HCT116 (cell line): ENCODE measurements at regions not wholly inside any gene's neighbourhood (a gene's known extent, or its start where the extent isn't known, plus 50 kb on each side); places are given as distances from the start of the nearest gene placed in this dataset.
A peak's percentile ranks its signal among the peaks of the same experiment; 100 is the strongest.

ENCODE experiments used
- ATAC-seq: fragments of 200-7000 bp; cut with Tn5 transposase; 2 replicates; pipeline ENCODE4 v1.9.1; 2020; ENCODE audit warnings: mild to moderate bottlenecking, moderate library complexity
- BruUV-seq: library from RNA; stranded (reverse); fragments of 400-500 nt; replicated peaks from 2 replicates; lab custom pipeline; 2021; lab: Mats Ljungman, UMichigan
- CTCF ChIA-PET: fragments of 300-600 bp; sonication (Branson Sonifier 250); formaldehyde crosslinking; loops from one replicate; lab custom pipeline; 2021; ENCODE audit warnings: antibody characterized with exemption; lab: Charles Lee
- POLR2A ChIA-PET: fragments of 300-600, 350-600 bp; sonication (Branson Sonifier 250); formaldehyde crosslinking; loops from one replicate; lab custom pipeline; 2021; ENCODE audit warnings: antibody characterized with exemption; lab: Charles Lee
- RAD21 ChIA-PET, 2 experiments: fragments of 300-600 bp; sonication (Branson Sonifier 250); formaldehyde crosslinking; loops; one replicate each; lab custom pipeline; 2023; ENCODE audit warnings: low total read pairs in 2 of 2; ENCODE audit not compliant: uncharacterized antibody in 2 of 2, unreplicated experiment in 2 of 2, low non-redundant PET in 1 of 2; lab: Charles Lee
- DNase-seq: peaks from one replicate; pipeline ENCODE4 v3.0.0-alpha.2; 2010; ENCODE audit warnings: low read depth, low spot score
- H2AFZ ChIP-seq: fragments of 200-600 bp; shearing (Covaris generic), sonication (generic); 2 replicates; pipeline ENCODE4 v1.6.1; 2017; ENCODE audit warnings: low read depth, mixed run types, mixed read lengths, antibody characterized with exemption, low read length; ENCODE audit not compliant: poor library complexity, severe bottlenecking
- H3K27ac ChIP-seq: 2 replicates; pipeline ENCODE4 v1.5.1; 2012; ENCODE audit warnings: low read depth, low read length
- H3K27me3 ChIP-seq: fragments of 200-600 bp; sonication (generic); 2 replicates; pipeline ENCODE4 v1.6.1; 2016; ENCODE audit warnings: mixed run types, low read length, mixed read lengths; ENCODE audit not compliant: insufficient read depth
- H3K36me3 ChIP-seq, 2 experiments: fragments of 200-500 bp in 1 of 2; fragments of 200-600 bp in 1 of 2; sonication (Bioruptor generic) in 1 of 2; sonication (generic) in 1 of 2; 2 replicates each; pipeline versions ENCODE4 v1.5.1 to v1.6.1; 2014 to 2016; ENCODE audit warnings: low read length in 2 of 2, inconsistent platforms in 1 of 2, mixed read lengths in 1 of 2, mixed run types in 1 of 2; ENCODE audit not compliant: insufficient read depth in 2 of 2, control insufficient read depth in 1 of 2
- H3K4me1 ChIP-seq, 2 experiments: fragments of 200-600 bp in 1 of 2; sonication (generic) in 1 of 2; 2 replicates each; pipeline versions ENCODE4 v1.5.1 to v1.6.1; 2012 to 2017; ENCODE audit warnings: low read length in 2 of 2, inconsistent platforms in 1 of 2, mild to moderate bottlenecking in 1 of 2, mixed read lengths in 1 of 2, mixed run types in 1 of 2, moderate library complexity in 1 of 2; ENCODE audit not compliant: insufficient read depth in 2 of 2, control insufficient read depth in 1 of 2
- H3K4me2 ChIP-seq: fragments of 200-600 bp; sonication (generic); 2 replicates; pipeline ENCODE4 v1.6.1; 2017; ENCODE audit warnings: mixed run types, low read length, mixed read lengths
- H3K4me3 ChIP-seq, 2 experiments: fragments of 200-600 bp in 1 of 2; sonication (generic) in 1 of 2; replicated peaks in 1 of 2; 2 replicates each; pipeline ENCODE4 v1.5.1; 2011 to 2016; ENCODE audit warnings: low read length in 2 of 2, control low read depth in 1 of 2, low read depth in 1 of 2, mild to moderate bottlenecking in 1 of 2, mixed read lengths in 1 of 2, mixed run types in 1 of 2
- H3K79me2 ChIP-seq: fragments of 200-600 bp; sonication (generic); 2 replicates; pipeline ENCODE4 v1.6.1; 2017; ENCODE audit warnings: mild to moderate bottlenecking, mixed run types, low read length, moderate library complexity, mixed read lengths; ENCODE audit not compliant: insufficient read depth
- H3K9ac ChIP-seq: fragments of 200-600 bp; sonication (generic); 2 replicates; pipeline ENCODE4 v1.6.1; 2016; ENCODE audit warnings: low read length, mixed read lengths
- H3K9me2 ChIP-seq: fragments of 200-600 bp; sonication (generic), shearing (Covaris generic); 2 replicates; pipeline ENCODE4 v1.6.1; 2017; ENCODE audit warnings: mixed run types, mild to moderate bottlenecking, moderate library complexity; ENCODE audit not compliant: insufficient read depth
- H3K9me3 ChIP-seq, 2 experiments: fragments of 200-500 bp in 1 of 2; fragments of 200-600 bp in 1 of 2; sonication (Bioruptor generic) in 1 of 2; sonication (generic) in 1 of 2; 2 replicates each; pipeline ENCODE4 v1.6.1; 2014 to 2017; ENCODE audit warnings: low read length in 2 of 2, mixed read lengths in 2 of 2, inconsistent platforms in 1 of 2, low read depth in 1 of 2, mild to moderate bottlenecking in 1 of 2, mixed run types in 1 of 2, moderate library complexity in 1 of 2; ENCODE audit not compliant: control insufficient read depth in 1 of 2, insufficient read depth in 1 of 2
- H4K20me1 ChIP-seq: fragments of 200-600 bp; sonication (generic), shearing (Covaris generic); 2 replicates; pipeline ENCODE4 v1.6.1; 2017; ENCODE audit warnings: mixed run types, mild to moderate bottlenecking, moderate library complexity; ENCODE audit not compliant: insufficient read depth
- ATF3 ChIP-seq: IDR thresholded peaks from 2 replicates; pipeline ENCODE4 v1.6.1; 2012
- CBX3 ChIP-seq: IDR thresholded peaks from 2 replicates; pipeline ENCODE4 v1.6.1; 2012; ENCODE audit warnings: low read depth
- EGR1 ChIP-seq: IDR thresholded peaks from 2 replicates; pipeline ENCODE4 v1.6.1; 2012; ENCODE audit warnings: low read depth
- FOSL1 ChIP-seq: IDR thresholded peaks from 2 replicates; pipeline ENCODE4 v1.6.1; 2012; ENCODE audit warnings: low read depth
- POLR2A ChIP-seq: IDR thresholded peaks from 2 replicates; pipeline ENCODE4 v1.7.0; 2011; ENCODE audit warnings: borderline replicate concordance; ENCODE audit not compliant: insufficient read depth, insufficient read length; ENCODE audit errors: extremely low read depth
- POLR2AphosphoS5 ChIP-seq: IDR thresholded peaks from 2 replicates; pipeline ENCODE4 v1.6.1; 2011; ENCODE audit warnings: mild to moderate bottlenecking, low read depth, low read length, moderate library complexity
- RAD21 ChIP-seq: IDR thresholded peaks from 2 replicates; pipeline ENCODE4 v1.6.1; 2012; ENCODE audit warnings: low read depth, mild to moderate bottlenecking
- SIN3A ChIP-seq: IDR thresholded peaks from 2 replicates; pipeline ENCODE4 v1.6.1; 2012; ENCODE audit warnings: low read depth
- SP1 ChIP-seq: IDR thresholded peaks from 2 replicates; pipeline ENCODE4 v1.6.1; 2012; ENCODE audit warnings: low read depth
- SRF ChIP-seq: IDR thresholded peaks from 2 replicates; pipeline ENCODE4 v1.6.1; 2012; ENCODE audit warnings: low read depth
- YY1 ChIP-seq: IDR thresholded peaks from 2 replicates; pipeline ENCODE4 v1.6.1; 2011; ENCODE audit warnings: low read length, low read depth, moderate library complexity, mild to moderate bottlenecking; ENCODE audit not compliant: insufficient replicate concordance; ENCODE audit errors: extremely low read depth
- ZFX ChIP-seq: fragments of 450-650 bp; IDR thresholded peaks from 2 replicates; pipeline ENCODE4 v1.6.1; 2017
- ZNF274 ChIP-seq: fragments of 200-500 bp; sonication (Bioruptor generic); IDR thresholded peaks from 2 replicates; pipeline ENCODE4 v1.6.1; 2014; ENCODE audit warnings: mild to moderate bottlenecking, low read depth, low read length, inconsistent platforms
- intact Hi-C: fragments of 100-400 bp; cut with micrococcal nuclease; formaldehyde crosslinking; loops from 2 replicates; pipeline ENCODE4 v1.10.0; 2022
- TF ChIP-seq, protein P1 (sequence below), 3 experiments: fragments of 200-600 bp in 1 of 3; sonication (generic) in 1 of 3; IDR thresholded peaks in 2 of 3; conservative IDR thresholded peaks in 1 of 3; 2 replicates each; pipeline ENCODE4 v1.5.1; 2012 to 2017; ENCODE audit warnings: low read depth in 2 of 3, low read length in 2 of 3, antibody characterized with exemption in 1 of 3, borderline replicate concordance in 1 of 3, control low read depth in 1 of 3, mild to moderate bottlenecking in 1 of 3, mixed read lengths in 1 of 3, mixed run types in 1 of 3, moderate library complexity in 1 of 3; ENCODE audit not compliant: insufficient read depth in 1 of 3
- TF ChIP-seq, protein P2 (sequence below): IDR thresholded peaks from 2 replicates; pipeline ENCODE4 v1.6.1; 2012; ENCODE audit warnings: low read depth

DNA sequence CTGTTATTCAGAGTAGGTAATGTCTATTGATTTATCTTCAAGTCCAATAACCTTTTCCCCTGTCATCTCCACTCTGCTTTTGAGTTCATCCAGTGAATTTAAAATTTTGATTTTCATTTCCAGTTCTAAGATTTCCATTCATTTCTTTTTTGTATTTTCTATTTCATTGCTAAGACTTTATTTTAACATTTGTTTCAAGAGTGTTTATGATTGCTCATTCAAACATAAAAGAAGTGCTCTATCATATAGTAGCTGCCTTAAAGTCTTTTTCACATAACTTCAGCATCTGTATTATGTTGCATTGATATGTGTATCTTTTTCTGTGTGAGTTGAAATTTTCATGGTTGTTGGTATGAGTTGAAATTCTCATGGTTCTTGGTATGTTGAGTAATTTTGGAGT, 341.6 kb downstream of the SOX4 start (continued):
- TF ChIP-seq, protein P1, sequence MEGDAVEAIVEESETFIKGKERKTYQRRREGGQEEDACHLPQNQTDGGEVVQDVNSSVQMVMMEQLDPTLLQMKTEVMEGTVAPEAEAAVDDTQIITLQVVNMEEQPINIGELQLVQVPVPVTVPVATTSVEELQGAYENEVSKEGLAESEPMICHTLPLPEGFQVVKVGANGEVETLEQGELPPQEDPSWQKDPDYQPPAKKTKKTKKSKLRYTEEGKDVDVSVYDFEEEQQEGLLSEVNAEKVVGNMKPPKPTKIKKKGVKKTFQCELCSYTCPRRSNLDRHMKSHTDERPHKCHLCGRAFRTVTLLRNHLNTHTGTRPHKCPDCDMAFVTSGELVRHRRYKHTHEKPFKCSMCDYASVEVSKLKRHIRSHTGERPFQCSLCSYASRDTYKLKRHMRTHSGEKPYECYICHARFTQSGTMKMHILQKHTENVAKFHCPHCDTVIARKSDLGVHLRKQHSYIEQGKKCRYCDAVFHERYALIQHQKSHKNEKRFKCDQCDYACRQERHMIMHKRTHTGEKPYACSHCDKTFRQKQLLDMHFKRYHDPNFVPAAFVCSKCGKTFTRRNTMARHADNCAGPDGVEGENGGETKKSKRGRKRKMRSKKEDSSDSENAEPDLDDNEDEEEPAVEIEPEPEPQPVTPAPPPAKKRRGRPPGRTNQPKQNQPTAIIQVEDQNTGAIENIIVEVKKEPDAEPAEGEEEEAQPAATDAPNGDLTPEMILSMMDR (IDR thresholded peaks at IDR 0.05 in 2 of 3, conservative IDR thresholded peaks at IDR 0.05 in 1 of 3; ENCODE audit: borderline replicate concordance in 1 of 3, insufficient read depth in 1 of 3, low read depth in 2 of 3, low read length in 2 of 3) = no peak
- TF ChIP-seq EGR1 (no peak), ZNF274 (no peak), CBX3 (no peak)
- TF ChIP-seq, protein P2, sequence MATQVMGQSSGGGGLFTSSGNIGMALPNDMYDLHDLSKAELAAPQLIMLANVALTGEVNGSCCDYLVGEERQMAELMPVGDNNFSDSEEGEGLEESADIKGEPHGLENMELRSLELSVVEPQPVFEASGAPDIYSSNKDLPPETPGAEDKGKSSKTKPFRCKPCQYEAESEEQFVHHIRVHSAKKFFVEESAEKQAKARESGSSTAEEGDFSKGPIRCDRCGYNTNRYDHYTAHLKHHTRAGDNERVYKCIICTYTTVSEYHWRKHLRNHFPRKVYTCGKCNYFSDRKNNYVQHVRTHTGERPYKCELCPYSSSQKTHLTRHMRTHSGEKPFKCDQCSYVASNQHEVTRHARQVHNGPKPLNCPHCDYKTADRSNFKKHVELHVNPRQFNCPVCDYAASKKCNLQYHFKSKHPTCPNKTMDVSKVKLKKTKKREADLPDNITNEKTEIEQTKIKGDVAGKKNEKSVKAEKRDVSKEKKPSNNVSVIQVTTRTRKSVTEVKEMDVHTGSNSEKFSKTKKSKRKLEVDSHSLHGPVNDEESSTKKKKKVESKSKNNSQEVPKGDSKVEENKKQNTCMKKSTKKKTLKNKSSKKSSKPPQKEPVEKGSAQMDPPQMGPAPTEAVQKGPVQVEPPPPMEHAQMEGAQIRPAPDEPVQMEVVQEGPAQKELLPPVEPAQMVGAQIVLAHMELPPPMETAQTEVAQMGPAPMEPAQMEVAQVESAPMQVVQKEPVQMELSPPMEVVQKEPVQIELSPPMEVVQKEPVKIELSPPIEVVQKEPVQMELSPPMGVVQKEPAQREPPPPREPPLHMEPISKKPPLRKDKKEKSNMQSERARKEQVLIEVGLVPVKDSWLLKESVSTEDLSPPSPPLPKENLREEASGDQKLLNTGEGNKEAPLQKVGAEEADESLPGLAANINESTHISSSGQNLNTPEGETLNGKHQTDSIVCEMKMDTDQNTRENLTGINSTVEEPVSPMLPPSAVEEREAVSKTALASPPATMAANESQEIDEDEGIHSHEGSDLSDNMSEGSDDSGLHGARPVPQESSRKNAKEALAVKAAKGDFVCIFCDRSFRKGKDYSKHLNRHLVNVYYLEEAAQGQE = no peak

DNA sequence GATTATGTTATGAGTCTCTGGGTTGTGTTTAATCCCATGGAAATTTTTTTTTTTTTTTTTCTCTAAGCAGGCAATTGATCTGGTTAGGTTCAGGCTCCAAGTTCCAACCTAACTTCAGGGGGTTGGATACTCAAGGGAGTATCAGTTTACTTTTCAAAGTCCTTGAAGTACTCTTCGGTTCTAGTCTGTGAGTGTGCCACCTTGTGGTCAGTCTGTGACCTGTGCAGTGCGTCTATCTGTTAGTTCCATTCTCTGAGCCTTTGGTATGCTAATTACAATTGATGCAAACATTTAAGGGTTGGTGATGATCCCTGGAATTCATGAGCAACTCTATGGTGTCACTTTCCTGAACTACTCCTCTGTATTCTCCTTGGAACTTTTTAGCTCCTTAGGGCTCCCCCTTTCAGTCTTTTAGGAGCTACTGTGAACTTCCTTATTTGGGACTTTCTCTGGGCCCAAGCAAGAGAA, 342.0 kb downstream of the SOX4 start:
- H4K20me1 ChIP-seq = no peaks in the 10 kb centered on the region
- H2AFZ ChIP-seq = no peak overlapping the region
- H3K36me3 ChIP-seq = no peaks in the 10 kb centered on the region
- intact Hi-C loops = loop anchor here (5.0 kb wide), 3 partner anchors 338 to 1373 kb away; no protein-coding TSS in a partner anchor
- H3K4me3 ChIP-seq = no peak overlapping the region
- no peaks in the 10 kb centered on the region for H3K79me2 ChIP-seq
- no peak overlapping the region for H3K27ac ChIP-seq
- H3K9me3 ChIP-seq = no peaks in the 10 kb centered on the region
- H3K4me2 ChIP-seq = no peak overlapping the region
- DNase-seq (peak; percentile 27), ATAC-seq (peak; percentile 95)
- H3K9ac ChIP-seq = no peak overlapping the region
- RAD21 ChIA-PET = interaction anchor here in 1 of 2 experiments (0.5 kb wide), 1 partner anchor 261 kb away, joined by 3 read pairs; no protein-coding TSS in a partner anchor
- no TSS peak for BruUV-seq
- CTCF ChIA-PET = no interaction called here
- TF ChIP-seq ATF3 (no peak), RAD21 (peak; percentile 65), SRF (no peak), SIN3A (no peak), POLR2AphosphoS5 (no peak), YY1 (no peak), POLR2A (no peak), CBX3 (no peak), ZFX (no peak), FOSL1 (no peak), SP1 (no peak)
- TF ChIP-seq, protein P1 (IDR thresholded peaks at IDR 0.05 in 2 of 3, conservative IDR thresholded peaks at IDR 0.05 in 1 of 3; ENCODE audit: borderline replicate concordance in 1 of 3, insufficient read depth in 1 of 3, low read depth in 2 of 3, low read length in 2 of 3) = peak; percentile 43 to 84 (median 78); a peak in 5 of 6 replicates
- no peaks in the 10 kb centered on the region for H3K4me1 ChIP-seq
- POLR2A ChIA-PET = no interaction called here
- H3K27me3 ChIP-seq = no peaks in the 10 kb centered on the region
- no peaks in the 10 kb centered on the region for H3K9me2 ChIP-seq
